ENCODE measurements at regions not wholly inside any gene's neighbourhood (a gene's known extent, or its start where the extent isn't known, plus 50 kb on each side); places are given as distances from the start of the nearest gene placed in this dataset.

DNA sequence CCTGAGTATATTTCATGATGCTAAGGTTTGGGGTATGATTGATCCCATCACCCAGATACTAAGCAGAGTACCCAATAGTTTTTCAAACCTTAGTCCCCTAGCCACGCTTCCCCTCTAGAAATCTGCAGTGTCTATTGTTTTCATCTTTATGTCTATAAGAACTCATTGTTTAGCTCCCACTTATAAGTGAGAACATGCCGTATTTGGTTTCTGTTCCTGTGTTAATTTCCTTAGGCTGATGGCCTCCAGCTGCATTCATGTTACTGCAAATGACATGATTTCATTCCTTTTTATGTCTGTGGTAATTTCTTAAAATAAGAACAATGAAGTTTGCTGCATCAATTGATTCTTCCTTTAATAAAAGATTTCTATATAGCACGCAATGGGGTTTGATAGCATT is 301.3 kb downstream of the PLPP3 start:
- TF ChIP-seq CTCF (conservative IDR thresholded peaks at IDR 0.05; ENCODE audit: low read depth, low read length) (no peak), EZH2 (IDR thresholded peaks at IDR 0.05; ENCODE audit: low read length, unreplicated experiment) (no peak)
